ENCODE measurements at regions not wholly inside any gene's neighbourhood (a gene's known extent, or its start where the extent isn't known, plus 50 kb on each side); places are given as distances from the start of the nearest gene placed in this dataset.

DNA sequence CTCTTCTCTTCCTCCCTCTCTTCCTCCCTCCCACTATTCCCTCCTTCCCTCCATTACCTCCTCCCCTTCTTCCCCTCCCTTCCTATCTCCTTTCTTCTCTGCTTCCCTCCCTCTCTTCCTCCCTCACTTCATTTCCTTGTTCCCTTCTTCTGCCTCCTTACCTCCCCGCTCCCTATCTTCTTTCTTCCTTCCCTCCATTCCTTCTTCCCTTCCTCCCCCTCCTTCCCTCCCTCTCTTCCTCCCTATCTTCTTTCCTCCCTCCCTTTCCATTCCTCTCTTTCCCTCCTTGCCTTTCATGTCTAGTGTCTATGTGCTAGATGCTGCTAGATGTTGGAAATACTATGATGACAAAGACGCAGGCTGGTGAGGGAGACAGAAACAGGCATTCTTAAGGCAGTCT lies 246.0 kb downstream of the TDRD15 start:
- ATAC-seq (no peak), DNase-seq (ENCODE audit: low spot score) (no peak), FAIRE-seq (no peak)
- intact Hi-C loops (cut with micrococcal nuclease; ENCODE audit: unreplicated experiment) (no loop called here), in situ Hi-C loops (cut with HindIII; ENCODE audit: extremely low pct_ligation_motif_present, low pct_unique_long_range_greater_than_20kb) (no loop called here)
- no peak overlapping the region for H3K9ac ChIP-seq (ENCODE audit: insufficient read depth, low read depth, low read length)
- no peaks in the 10 kb centered on the region for H3K36me3 ChIP-seq (replicated peaks in 1 of 2; ENCODE audit: control insufficient read depth in 1 of 2, insufficient read depth in 2 of 2, low read length in 2 of 2)
- 8% methylated on average over 2 of the region's 2 CpGs for WGBS (ENCODE audit: low lambda C conversion rate)
- no peaks in the 10 kb centered on the region; a peak in 1 of 5 replicates for H3K27me3 ChIP-seq (ENCODE audit: control insufficient read depth in 1 of 2, insufficient read depth in 2 of 2, low read length in 2 of 2)
- no peaks in the 10 kb centered on the region for H3K79me2 ChIP-seq (ENCODE audit: insufficient read depth, low read length)
- H3K4me1 ChIP-seq (ENCODE audit: insufficient read depth, low read length) = no peaks in the 10 kb centered on the region
- no peaks in the 10 kb centered on the region for H3K9me3 ChIP-seq (ENCODE audit: low read length)
- H3K27ac ChIP-seq (ENCODE audit: extremely low read length, insufficient read depth, low read length) = no peak overlapping the region
- H3K4me2 ChIP-seq (ENCODE audit: low read depth, low read length) = no peak overlapping the region
- no TSS peak for BruUV-seq (replicated peaks)
- H2AFZ ChIP-seq (ENCODE audit: low read length) = no peak overlapping the region
- no peak overlapping the region for H3K4me3 ChIP-seq (replicated peaks in 1 of 3; ENCODE audit: insufficient read depth in 1 of 3, low read depth in 2 of 3, low read length in 3 of 3)
- POLR2A ChIA-PET = no interaction called here
- TF ChIP-seq ZBTB20 (CRISPR knock-in tag; IDR thresholded peaks at IDR 0.05; ENCODE audit: borderline replicate concordance, low read depth) (no peak), NFKBIZ (CRISPR knock-in tag; IDR thresholded peaks at IDR 0.05) (no peak), ZNF367 (CRISPR knock-in tag; IDR thresholded peaks at IDR 0.05; ENCODE audit: borderline replicate concordance) (no peak), ZNF652 (CRISPR knock-in tag; IDR thresholded peaks at IDR 0.05; ENCODE audit: borderline replicate concordance, low read depth) (no peak), GLI4 (CRISPR knock-in tag; IDR thresholded peaks at IDR 0.05; ENCODE audit: borderline replicate concordance) (no peak), IRF2 (CRISPR knock-in tag; IDR thresholded peaks at IDR 0.05) (no peak), HDAC6 (IDR thresholded peaks at IDR 0.05; ENCODE audit: low read depth, low read length) (no peak), NCOR1 (IDR thresholded peaks at IDR 0.05; ENCODE audit: borderline replicate concordance, low read length) (no peak), IKZF1 (IDR thresholded peaks at IDR 0.05) (0 out of 2 replicates have a peak, but pooled peaks have one; percentile 63), STAG1 (CRISPR knock-in tag; IDR thresholded peaks at IDR 0.05) (no peak), ZNF781 (CRISPR knock-in tag; IDR thresholded peaks at IDR 0.05; ENCODE audit: borderline replicate concordance, not compliant biosample characterization) (no peak), PLRG1 (conservative IDR thresholded peaks at IDR 0.05) (0 out of 2 replicates have a peak, but pooled peaks have one; percentile 41), ZNF724P (CRISPR knock-in tag; IDR thresholded peaks at IDR 0.05; ENCODE audit: borderline replicate concordance) (no peak), ZNF333 (CRISPR knock-in tag; IDR thresholded peaks at IDR 0.05; ENCODE audit: borderline replicate concordance) (no peak), JUND (CRISPR knock-in tag; IDR thresholded peaks at IDR 0.05) (no peak), SOX6 (IDR thresholded peaks at IDR 0.05) (0 out of 2 replicates have a peak, but pooled peaks have one; percentile 65), SOX6 (CRISPR knock-in tag; IDR thresholded peaks at IDR 0.05) (no peak), ZNF766 (CRISPR knock-in tag; IDR thresholded peaks at IDR 0.05; ENCODE audit: borderline replicate concordance) (no peak), NBN (conservative IDR thresholded peaks at IDR 0.05) (0 out of 2 replicates have a peak, but pooled peaks have one; percentile 48), ZNF350 (CRISPR knock-in tag; IDR thresholded peaks at IDR 0.05; ENCODE audit: borderline replicate concordance, low read depth) (no peak), ZNF552 (CRISPR knock-in tag; IDR thresholded peaks at IDR 0.05; ENCODE audit: borderline replicate concordance) (no peak), NONO (IDR thresholded peaks at IDR 0.05) (0 out of 2 replicates have a peak, but pooled peaks have one; percentile 21), NONO (CRISPR knock-in tag; conservative IDR thresholded peaks at IDR 0.05) (no peak)
- CTCF ChIA-PET (ENCODE audit: low intra/inter-chr PET ratio, low total read pairs) = no interaction called here
- H4K20me1 ChIP-seq (ENCODE audit: insufficient read depth, low read length) = no peaks in the 10 kb centered on the region

Data from HepG2 (cell line).